AG08395 (cell line): ENCODE measurements at regions not wholly inside any gene's neighbourhood (a gene's known extent, or its start where the extent isn't known, plus 50 kb on each side); places are given as distances from the start of the nearest gene placed in this dataset.
"Not testable (repeated sequence)": the region's sequence is repeated elsewhere in the genome, so short reads cannot be mapped to it uniquely, and the experiment has no call there.

Experiments
- DNase-seq: peaks from one replicate; pipeline ENCODE4 v3.0.0; 2012; ENCODE audit warnings: mixed read lengths, low spot score

- no peak for DNase-seq
These were observed 75.2 kb upstream of the SSBP2 start for GRCh38 chr5:81826128-81826527.

DNA sequence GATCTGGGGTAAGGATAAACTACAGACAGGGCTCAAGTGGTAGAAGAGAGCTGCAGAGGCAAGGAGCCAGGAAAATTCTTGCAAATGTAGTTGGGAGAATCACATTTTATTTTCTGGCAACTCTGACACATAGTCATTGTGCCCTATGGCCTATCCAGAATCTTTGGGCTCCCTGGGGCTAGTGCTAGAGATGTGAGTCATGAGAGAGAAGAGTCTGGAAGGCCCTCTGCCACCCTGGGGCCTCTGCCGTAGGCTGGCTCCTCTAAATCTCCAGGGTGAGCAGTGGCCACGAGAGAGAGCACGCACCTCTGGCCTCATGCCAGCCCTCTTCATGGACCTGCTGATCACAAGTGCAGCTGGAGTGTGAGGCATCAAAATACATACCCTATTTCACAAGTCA lies 74.3 kb upstream of the SSBP2 start:
- DNase-seq = peak; percentile 82

- not testable (repeated sequence) for DNase-seq
These were observed 72.8 kb upstream of the SSBP2 start for GRCh38 chr5:81823736-81824135.

GRCh38 chr5:81820863-81821262 lies 70.0 kb upstream of the SSBP2 start:
- DNase-seq = no peak

DNA sequence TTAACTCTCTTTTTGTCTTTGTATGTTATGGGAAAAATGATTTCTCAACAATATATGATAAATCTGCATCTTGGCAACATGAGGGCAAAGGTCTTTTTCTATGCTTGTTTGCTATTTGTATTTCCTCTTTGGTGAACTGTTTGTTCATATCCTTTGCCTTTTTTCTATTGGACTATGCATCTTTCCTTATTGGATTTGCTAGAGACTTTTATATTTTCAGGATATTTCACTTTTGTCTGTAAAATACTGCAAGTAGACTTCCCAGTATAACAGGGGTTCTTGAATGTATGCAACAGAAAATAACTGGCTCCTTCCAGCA lies 69.4 kb upstream of the SSBP2 start:
- no peak for DNase-seq

DNA sequence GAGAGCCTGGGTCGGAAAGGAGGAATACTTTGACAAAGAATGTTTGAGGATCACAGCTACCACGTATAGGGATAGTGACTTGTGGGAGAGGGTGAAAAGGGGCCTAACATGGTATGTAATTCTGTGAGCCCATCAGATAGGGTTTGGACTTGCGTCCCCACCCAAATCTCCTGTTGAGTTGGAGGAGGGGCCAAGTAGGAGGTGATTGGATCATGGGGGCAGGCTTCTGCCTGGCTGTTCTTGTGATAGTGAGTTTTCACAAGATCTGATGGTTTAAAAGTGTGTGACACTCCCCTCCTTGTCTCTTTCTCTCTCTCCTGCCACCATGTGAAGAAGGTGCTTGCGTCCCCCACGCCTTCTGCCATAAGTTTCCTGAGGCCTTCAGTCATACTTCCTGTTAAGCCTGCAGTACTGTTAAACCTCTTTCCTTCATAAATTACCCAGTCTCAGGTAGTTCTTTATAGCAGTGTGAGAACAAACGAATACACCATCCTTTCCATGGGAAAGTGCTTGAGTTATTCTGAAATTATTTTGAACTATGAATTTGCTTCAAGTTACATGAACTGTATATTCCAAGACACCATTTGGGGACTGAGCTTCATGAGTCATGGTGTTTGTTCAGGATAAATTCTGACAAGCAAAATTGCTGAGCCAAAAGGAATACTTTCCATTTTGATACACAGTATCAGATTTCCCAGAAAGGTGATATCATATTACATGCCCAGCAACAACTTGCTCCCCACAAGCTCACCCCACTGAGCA lies 68.8 kb upstream of the SSBP2 start:
- DNase-seq = peak; percentile 6

GRCh38 chr5:81817980-81818379 lies 67.1 kb upstream of the SSBP2 start:
- DNase-seq = no peak

DNA sequence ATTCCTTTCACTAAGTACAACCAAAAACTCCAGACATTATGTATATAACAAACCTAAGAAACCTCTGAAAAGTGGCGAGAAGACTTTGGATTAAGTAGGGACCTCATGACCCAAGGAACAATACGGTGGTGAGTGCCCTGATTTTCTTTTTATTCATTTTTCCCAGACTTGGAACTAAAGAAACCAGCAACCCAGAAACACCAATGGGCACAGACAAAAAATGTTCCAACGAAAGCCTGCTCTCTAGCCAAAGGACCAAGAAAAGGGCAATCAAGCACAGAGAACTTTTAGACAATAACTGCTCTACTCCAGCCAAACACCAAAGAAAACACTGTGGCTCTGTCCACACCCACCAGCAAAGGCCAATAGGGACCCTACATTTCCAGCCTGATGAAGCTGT lies 66.2 kb upstream of the SSBP2 start:
- DNase-seq = no peak

- no peak for DNase-seq
These were observed 64.4 kb upstream of the SSBP2 start for GRCh38 chr5:81815321-81815720.

DNA sequence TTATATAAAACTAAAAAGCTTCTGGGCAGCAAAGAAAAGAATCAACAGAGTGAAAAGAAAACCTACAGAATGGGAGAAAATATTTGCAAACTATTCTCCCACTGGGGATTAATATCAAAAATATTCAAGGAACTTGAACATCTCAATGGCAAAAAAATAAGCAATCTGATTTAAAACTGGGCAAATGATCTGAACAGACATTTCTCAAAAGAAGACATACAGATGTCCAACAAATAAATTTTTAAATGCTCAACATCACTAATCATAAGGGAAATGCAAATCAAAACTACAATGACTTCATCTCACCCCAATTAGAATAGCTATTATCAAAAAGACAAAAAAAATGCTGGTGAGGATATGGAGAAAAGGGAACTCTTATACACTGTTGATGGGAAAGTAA lies 57.2 kb upstream of the SSBP2 start:
- DNase-seq = no peak

GRCh38 chr5:81805086-81805485 lies 54.2 kb upstream of the SSBP2 start:
- DNase-seq = no peak

GRCh38 chr5:81803812-81804211 lies 52.9 kb upstream of the SSBP2 start:
- DNase-seq = no peak

DNA sequence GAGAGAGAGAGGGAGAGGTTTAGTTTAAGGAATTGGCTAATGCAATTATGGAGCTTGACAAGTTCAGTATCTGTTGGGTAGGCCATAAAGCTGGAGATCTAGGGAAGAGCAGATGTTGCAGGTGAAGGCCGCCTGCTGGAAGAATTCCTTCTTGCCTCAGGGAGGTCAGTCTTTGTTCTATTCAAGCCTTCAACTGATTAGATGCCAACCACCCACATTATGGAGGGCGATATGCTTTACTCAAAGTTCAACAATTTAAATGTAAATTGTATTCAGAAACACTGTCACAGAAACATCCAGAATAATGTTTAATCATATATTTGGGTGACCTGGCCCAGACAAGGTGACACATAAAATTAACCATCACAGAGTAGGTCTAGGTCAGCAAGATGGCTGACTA lies 51.7 kb upstream of the SSBP2 start:
- no peak for DNase-seq

DNA sequence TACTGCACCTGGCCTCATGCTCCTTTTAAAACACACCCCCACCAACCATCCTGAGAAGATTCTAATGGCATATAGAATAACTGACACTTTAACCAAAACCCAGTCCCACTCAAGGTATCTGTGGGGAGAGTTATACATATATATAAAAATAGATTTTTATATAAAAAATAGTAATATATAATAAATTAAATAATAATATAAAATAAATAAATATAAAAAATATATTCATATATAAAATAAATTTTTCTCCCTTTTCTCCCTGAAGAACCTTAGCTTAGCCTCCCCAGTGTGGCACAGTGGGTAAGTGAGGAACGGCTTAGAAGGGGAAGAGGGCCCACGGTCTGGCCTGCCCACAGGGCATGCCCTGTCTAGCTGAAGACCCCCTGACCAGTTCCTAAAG lies 51.1 kb upstream of the SSBP2 start:
- no peak for DNase-seq

DNA sequence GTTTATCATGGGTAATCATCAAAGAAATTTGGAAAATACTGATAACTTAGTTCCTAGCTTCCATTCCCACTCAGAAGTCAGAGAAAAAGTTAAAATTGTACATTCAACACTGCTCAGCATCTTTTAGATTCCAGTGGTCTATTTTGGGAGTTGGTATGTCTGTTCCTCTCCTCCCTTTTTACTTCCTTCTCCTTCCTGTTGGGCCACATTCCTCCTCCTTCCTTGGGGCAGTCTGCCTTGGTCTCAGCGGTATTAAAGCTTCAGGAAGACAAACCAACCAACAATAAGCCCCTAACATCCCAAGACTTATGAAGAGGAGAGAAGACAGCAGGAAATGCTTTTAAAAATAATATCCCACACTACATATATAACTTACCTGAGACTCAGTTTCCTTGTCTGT lies 49.9 kb upstream of the SSBP2 start:
- no peak for DNase-seq
